ENCODE measurements at regions not wholly inside any gene's neighbourhood (a gene's known extent, or its start where the extent isn't known, plus 50 kb on each side); places are given as distances from the start of the nearest gene placed in this dataset.

DNA sequence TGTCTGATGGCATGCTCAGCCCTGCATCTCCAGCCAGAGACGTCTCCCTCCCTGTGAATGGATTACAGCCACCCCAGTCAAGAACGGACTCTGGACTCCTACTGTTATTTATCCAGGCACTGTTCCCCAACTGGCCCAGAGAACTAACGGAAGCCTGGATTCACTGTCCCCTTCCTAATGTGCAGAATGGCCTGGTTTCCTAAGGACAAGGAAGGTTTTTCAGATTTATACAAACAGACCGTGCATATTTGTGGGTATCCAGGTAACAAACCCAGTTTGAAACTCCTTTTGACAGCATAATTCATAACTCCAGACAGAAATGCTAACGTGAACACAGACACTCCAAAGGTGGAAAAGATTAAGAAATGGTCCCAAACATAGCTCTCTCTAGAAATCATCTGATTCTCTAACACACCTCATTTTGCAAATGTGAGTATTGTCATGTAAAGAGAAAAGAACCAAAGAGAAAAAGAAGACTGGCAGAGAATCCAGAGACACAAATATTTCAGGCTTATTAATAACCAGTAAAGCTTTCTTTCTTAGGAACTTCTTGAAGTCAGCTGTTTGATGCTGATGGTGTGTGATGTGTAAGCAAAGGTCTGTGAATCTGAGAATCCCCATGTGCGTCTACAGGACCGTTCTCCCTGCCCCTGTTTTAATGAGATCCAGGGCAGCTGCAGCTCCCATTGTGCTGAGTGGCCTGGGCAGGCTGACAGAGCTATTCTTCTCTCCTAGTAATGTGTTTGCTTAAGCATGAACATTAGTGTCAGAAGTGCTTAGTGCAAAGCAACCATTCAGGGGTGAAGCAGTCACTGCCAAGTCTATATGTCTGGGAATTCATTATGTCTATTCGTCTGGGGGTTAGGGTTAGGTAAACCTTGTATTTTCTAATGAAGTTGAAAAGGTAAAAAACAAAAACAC, 86.8 kb upstream of the HIF1A start:
- H3K4me3 ChIP-seq (ENCODE audit: low read depth, low read length): no peak overlapping the region
- TF ChIP-seq, protein P1, sequence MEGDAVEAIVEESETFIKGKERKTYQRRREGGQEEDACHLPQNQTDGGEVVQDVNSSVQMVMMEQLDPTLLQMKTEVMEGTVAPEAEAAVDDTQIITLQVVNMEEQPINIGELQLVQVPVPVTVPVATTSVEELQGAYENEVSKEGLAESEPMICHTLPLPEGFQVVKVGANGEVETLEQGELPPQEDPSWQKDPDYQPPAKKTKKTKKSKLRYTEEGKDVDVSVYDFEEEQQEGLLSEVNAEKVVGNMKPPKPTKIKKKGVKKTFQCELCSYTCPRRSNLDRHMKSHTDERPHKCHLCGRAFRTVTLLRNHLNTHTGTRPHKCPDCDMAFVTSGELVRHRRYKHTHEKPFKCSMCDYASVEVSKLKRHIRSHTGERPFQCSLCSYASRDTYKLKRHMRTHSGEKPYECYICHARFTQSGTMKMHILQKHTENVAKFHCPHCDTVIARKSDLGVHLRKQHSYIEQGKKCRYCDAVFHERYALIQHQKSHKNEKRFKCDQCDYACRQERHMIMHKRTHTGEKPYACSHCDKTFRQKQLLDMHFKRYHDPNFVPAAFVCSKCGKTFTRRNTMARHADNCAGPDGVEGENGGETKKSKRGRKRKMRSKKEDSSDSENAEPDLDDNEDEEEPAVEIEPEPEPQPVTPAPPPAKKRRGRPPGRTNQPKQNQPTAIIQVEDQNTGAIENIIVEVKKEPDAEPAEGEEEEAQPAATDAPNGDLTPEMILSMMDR (IDR thresholded peaks at IDR 0.05; ENCODE audit: low read depth, low read length): no peak
- CTCF ChIA-PET: interaction anchor here (0.8 to 1.6 kb wide), 3 partner anchors 42 to 133 kb away, joined by 3 to 5 read pairs (median 4); no protein-coding TSS in a partner anchor
- no peaks in the 10 kb centered on the region for H3K27me3 ChIP-seq (ENCODE audit: control insufficient read depth, insufficient read depth, low read length)
- no peak for DNase-seq (ENCODE audit: low read depth, low spot score)
- POLR2A ChIA-PET: interaction anchor here (0.5 to 2.3 kb wide), 7 partner anchors 20 to 357 kb away, joined by 3 to 8 read pairs (median 6); no protein-coding TSS in a partner anchor
- H3K9me3 ChIP-seq (ENCODE audit: control insufficient read depth, insufficient read depth, low read length): 0 out of 2 replicates have a peak, but pooled peaks cover 3% of the 10 kb centered on the region
- peak overlapping the region; percentile 93 for H3K27ac ChIP-seq (ENCODE audit: low read depth, low read length)

DNA sequence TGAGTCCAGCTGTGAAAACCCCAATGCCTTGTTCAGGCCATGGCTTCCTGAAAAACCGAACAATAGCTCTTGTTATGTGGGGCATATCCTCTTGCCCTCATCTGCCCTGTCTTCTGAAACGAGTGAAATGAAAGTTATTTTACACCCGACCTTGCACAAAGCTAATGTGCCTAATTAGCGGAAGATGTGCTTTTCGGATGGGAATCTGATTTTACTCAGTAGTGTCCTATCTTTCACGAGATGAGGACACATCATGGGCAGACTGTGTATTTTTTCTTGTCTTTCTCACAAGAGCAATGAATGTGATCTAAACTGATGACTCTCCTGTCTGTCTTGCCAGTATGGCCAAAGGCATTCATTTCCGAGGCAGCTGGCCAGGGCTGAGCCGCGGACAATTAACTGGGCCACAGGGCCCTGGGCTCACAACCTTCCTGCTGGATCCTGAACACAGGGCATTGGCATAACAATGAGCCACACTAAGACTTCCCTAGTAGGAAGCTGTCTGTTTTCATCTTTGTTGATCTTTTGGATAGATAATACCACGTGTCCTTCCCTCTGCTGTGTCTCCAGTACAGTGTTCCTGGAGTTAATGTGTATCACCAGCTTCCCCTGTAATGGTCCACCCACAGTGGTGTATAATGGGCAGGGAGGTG, 86.0 kb upstream of the HIF1A start:
- TF ChIP-seq, protein P1 (IDR thresholded peaks at IDR 0.05; ENCODE audit: low read depth, low read length): no peak
- ChIA-PET POLR2A (interaction anchor here (0.5 to 2.3 kb wide), 16 partner anchors 11 to 357 kb away, joined by 3 to 8 read pairs (median 4); partner anchors contain the start of gene HIF1A), CTCF (interaction anchor here (0.8 to 1.6 kb wide), 2 partner anchors 43 to 50 kb away, joined by 3 to 5 read pairs; no protein-coding TSS in a partner anchor)
- H3K4me3 ChIP-seq (ENCODE audit: low read depth, low read length): no peak overlapping the region
- DNase-seq (ENCODE audit: low read depth, low spot score): no peak
- no peaks in the 10 kb centered on the region for H3K27me3 ChIP-seq (ENCODE audit: control insufficient read depth, insufficient read depth, low read length)
- 0 out of 2 replicates have a peak, but pooled peaks cover 3% of the 10 kb centered on the region for H3K9me3 ChIP-seq (ENCODE audit: control insufficient read depth, insufficient read depth, low read length)
- H3K27ac ChIP-seq (ENCODE audit: low read depth, low read length): peak overlapping the region; percentile 93

DNA sequence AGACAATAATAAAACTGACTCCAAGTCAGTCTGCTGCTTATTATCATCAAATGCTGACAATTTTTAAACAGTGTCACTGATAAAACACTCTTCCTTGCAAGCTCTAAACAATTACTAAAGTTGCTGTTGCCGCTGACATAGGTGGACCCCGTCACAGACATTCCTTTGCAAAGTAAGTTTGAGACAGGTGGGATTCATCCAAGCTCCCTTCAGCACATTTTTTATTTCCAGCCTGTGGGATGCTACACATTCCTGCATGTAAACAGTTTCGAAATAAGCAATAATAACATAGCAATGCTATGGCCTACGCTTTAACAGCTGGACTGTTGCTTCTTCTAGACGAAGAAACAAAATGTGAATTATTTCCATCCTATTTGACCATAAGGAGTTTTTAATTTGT, 85.4 kb upstream of the HIF1A start:
- Histone ChIP-seq H3K27me3 (ENCODE audit: control insufficient read depth, insufficient read depth, low read length) (no peaks in the 10 kb centered on the region), H3K4me3 (ENCODE audit: low read depth, low read length) (no peak overlapping the region), H3K9me3 (ENCODE audit: control insufficient read depth, insufficient read depth, low read length) (no peaks in the 10 kb centered on the region), H3K27ac (ENCODE audit: low read depth, low read length) (peak overlapping the region; percentile 93)
- TF ChIP-seq, protein P1 (IDR thresholded peaks at IDR 0.05; ENCODE audit: low read depth, low read length): no peak
- ChIA-PET CTCF (interaction anchor here (1.6 kb wide), 1 partner anchor 50 kb away, joined by 5 read pairs; no protein-coding TSS in a partner anchor), POLR2A (interaction anchor here (0.9 to 2.3 kb wide), 14 partner anchors 11 to 133 kb away, joined by 3 to 8 read pairs (median 4); partner anchors contain the start of gene HIF1A)
- peak; percentile 84 for DNase-seq (ENCODE audit: low read depth, low spot score)

DNA sequence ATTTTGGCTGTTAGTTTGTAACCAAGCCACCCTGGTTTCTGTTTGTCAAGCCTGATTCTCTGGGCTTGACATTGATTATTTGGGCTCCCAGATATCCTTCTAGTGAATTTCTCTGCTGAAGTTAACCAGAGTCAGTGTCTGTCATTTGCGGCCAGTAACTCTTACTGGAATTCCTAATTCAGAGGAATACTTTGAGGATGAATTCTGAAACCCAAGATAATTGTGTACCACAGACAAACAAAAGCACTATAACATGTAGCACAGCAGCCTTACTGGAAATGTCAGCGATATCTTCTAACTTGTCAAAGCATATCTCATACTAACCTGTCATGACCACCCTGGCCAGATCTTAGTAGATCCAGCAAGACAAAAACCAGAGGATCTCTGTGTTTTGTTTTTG, 84.4 kb upstream of the HIF1A start:
- ChIA-PET CTCF (no interaction called here), POLR2A (no interaction called here)
- no peak for DNase-seq (ENCODE audit: low read depth, low spot score)
- Histone ChIP-seq H3K9me3 (ENCODE audit: control insufficient read depth, insufficient read depth, low read length) (no peaks in the 10 kb centered on the region), H3K27ac (ENCODE audit: low read depth, low read length) (no peak overlapping the region), H3K4me3 (ENCODE audit: low read depth, low read length) (no peak overlapping the region), H3K27me3 (ENCODE audit: control insufficient read depth, insufficient read depth, low read length) (no peaks in the 10 kb centered on the region)
- TF ChIP-seq, protein P1 (IDR thresholded peaks at IDR 0.05; ENCODE audit: low read depth, low read length): no peak
